Osteoblast (primary cell): ENCODE measurements at regions not wholly inside any gene's neighbourhood (a gene's known extent, or its start where the extent isn't known, plus 50 kb on each side); places are given as distances from the start of the nearest gene placed in this dataset.
"Not testable (repeated sequence)": the region's sequence is repeated elsewhere in the genome, so short reads cannot be mapped to it uniquely, and the experiment has no call there.

Experiments
- DNase-seq: peaks from one replicate; pipeline ENCODE4 v3.0.0; 2011; ENCODE audit warnings: low spot score, mixed read lengths; ENCODE audit not compliant: insufficient read length; ENCODE audit errors: missing footprints
- H2AFZ ChIP-seq: 2 replicates; pipeline ENCODE4 v1.6.0; 2011; ENCODE audit warnings: mild to moderate bottlenecking, low read length
- H3K27ac ChIP-seq: 2 replicates; pipeline ENCODE4 v1.5.1; 2011; ENCODE audit warnings: mild to moderate bottlenecking, low read depth, low read length, moderate library complexity
- H3K27me3 ChIP-seq: 2 replicates; pipeline ENCODE4 v1.6.0; 2012; ENCODE audit warnings: mild to moderate bottlenecking, control low read depth, inconsistent platforms, low read length, moderate library complexity; ENCODE audit not compliant: insufficient read depth
- H3K36me3 ChIP-seq: 2 replicates; pipeline ENCODE4 v1.5.1; 2011; ENCODE audit warnings: mild to moderate bottlenecking, low read length, control low read depth, moderate library complexity; ENCODE audit not compliant: insufficient read depth
- H3K4me1 ChIP-seq: 2 replicates; pipeline ENCODE4 v1.5.1; 2011; ENCODE audit warnings: mild to moderate bottlenecking, low read length, control low read depth, moderate library complexity; ENCODE audit not compliant: insufficient read depth
- H3K4me2 ChIP-seq: 2 replicates; pipeline ENCODE4 v1.6.0; 2011; ENCODE audit warnings: mild to moderate bottlenecking, low read length; ENCODE audit not compliant: insufficient read depth
- H3K4me3 ChIP-seq: fragments of 200-600 bp; sonication (generic); 3 replicates; pipeline ENCODE4 v1.5.1; 2012; ENCODE audit warnings: mild to moderate bottlenecking, low read length, inconsistent platforms; ENCODE audit not compliant: insufficient read depth
- H3K79me2 ChIP-seq: 2 replicates; pipeline ENCODE4 v1.6.0; 2012; ENCODE audit warnings: mild to moderate bottlenecking, low read length, control low read depth, inconsistent platforms; ENCODE audit not compliant: insufficient read depth
- H3K9me3 ChIP-seq: 2 replicates; pipeline ENCODE4 v1.5.1; 2011; ENCODE audit warnings: low read depth, low read length, control low read depth
- H4K20me1 ChIP-seq: 2 replicates; pipeline ENCODE4 v1.6.0; 2012; ENCODE audit warnings: mild to moderate bottlenecking, low read length, control low read depth; ENCODE audit not compliant: insufficient read depth
- TF ChIP-seq, protein P1 (sequence below): IDR thresholded peaks from 2 replicates; pipeline ENCODE4 v1.5.1; 2011; ENCODE audit warnings: mild to moderate bottlenecking, low read depth, low read length, moderate library complexity; ENCODE audit errors: extremely low read depth

DNA sequence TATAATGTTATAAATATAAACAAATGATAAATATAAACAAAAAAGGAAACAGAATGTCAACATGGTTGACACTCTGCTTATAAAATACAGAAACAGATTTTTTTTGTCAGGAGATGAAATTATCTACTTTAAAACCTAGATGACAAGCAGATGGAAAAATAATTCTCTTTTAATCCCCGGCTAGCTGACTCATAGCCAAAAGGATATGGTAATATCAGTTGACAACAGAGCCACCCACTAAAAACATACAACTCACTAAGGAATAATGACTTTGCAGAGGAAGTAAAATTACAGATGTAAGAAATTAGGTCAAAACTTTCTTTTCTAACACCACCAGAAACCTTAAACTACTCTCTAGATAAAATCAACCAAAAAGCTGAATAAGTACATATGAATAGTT lies 131.1 kb upstream of the ABCB5 start:
- H3K27ac ChIP-seq, result no peak overlapping the region
- DNase-seq, result no peak
- no peaks in the 10 kb centered on the region for H3K4me1 ChIP-seq
- H4K20me1 ChIP-seq, result no peaks in the 10 kb centered on the region
- H3K27me3 ChIP-seq, result no peaks in the 10 kb centered on the region
- no peak overlapping the region for H2AFZ ChIP-seq
- no peaks in the 10 kb centered on the region for H3K79me2 ChIP-seq
- H3K4me3 ChIP-seq, result no peak overlapping the region
- no peaks in the 10 kb centered on the region for H3K36me3 ChIP-seq
- TF ChIP-seq, protein P1, sequence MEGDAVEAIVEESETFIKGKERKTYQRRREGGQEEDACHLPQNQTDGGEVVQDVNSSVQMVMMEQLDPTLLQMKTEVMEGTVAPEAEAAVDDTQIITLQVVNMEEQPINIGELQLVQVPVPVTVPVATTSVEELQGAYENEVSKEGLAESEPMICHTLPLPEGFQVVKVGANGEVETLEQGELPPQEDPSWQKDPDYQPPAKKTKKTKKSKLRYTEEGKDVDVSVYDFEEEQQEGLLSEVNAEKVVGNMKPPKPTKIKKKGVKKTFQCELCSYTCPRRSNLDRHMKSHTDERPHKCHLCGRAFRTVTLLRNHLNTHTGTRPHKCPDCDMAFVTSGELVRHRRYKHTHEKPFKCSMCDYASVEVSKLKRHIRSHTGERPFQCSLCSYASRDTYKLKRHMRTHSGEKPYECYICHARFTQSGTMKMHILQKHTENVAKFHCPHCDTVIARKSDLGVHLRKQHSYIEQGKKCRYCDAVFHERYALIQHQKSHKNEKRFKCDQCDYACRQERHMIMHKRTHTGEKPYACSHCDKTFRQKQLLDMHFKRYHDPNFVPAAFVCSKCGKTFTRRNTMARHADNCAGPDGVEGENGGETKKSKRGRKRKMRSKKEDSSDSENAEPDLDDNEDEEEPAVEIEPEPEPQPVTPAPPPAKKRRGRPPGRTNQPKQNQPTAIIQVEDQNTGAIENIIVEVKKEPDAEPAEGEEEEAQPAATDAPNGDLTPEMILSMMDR, result no peak
- no peaks in the 10 kb centered on the region for H3K9me3 ChIP-seq
- H3K4me2 ChIP-seq, result no peak overlapping the region

DNA sequence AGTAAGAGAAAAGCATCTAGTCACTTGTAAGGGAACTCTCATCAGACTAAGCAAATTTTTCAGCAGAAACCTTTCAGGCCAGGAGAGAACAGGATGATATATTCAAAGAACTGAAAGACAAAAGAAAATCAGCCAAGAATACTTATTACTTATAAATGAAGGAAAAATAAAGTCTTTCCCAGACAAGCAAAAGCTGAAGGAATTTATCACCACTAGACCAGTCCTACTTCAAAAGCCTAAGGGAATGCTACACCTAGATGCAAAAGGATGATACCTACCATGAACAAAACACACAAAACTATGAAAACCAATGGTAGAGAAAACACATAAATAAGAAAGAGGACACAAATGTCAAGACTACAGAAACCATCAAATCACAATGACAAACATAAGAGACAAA lies 126.6 kb upstream of the ABCB5 start:
- TF ChIP-seq, protein P1, result no peak

DNA sequence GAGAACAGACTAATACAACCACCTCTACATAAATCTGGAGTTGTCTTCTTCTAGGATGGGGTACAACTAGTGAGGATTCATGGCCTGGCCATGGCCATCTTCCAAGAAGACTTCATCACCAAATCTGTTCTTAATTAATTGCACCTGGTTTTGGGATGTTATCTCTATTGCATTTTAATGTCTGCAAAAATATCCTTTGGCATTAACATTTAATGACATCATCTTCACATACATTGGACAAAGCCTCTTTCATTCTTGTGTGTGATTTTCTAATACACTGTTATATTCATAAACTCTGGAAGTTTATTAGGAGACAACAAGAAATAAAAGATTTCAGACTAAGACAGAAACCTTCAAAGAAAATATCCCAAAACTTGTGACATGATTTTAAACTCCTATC lies 124.2 kb upstream of the ABCB5 start:
- Histone ChIP-seq H3K79me2 (no peaks in the 10 kb centered on the region), H3K27me3 (no peaks in the 10 kb centered on the region), H3K4me2 (no peak overlapping the region), H4K20me1 (no peaks in the 10 kb centered on the region), H3K36me3 (no peaks in the 10 kb centered on the region), H3K9me3 (no peaks in the 10 kb centered on the region), H3K4me3 (no peak overlapping the region), H2AFZ (no peak overlapping the region), H3K27ac (no peak overlapping the region), H3K4me1 (no peaks in the 10 kb centered on the region)
- DNase-seq, result no peak
- TF ChIP-seq, protein P1, result no peak

More for the DNA sequence above, 126.6 kb upstream of the ABCB5 start:
- no peaks in the 10 kb centered on the region for H3K4me1 ChIP-seq
- H3K27me3 ChIP-seq, result no peaks in the 10 kb centered on the region
- no peak overlapping the region for H2AFZ ChIP-seq
- no peaks in the 10 kb centered on the region for H3K79me2 ChIP-seq
- H3K27ac ChIP-seq, result no peak overlapping the region
- no peak for DNase-seq
- no peaks in the 10 kb centered on the region for H4K20me1 ChIP-seq
- no peaks in the 10 kb centered on the region for H3K36me3 ChIP-seq
- no peak overlapping the region for H3K4me3 ChIP-seq
- no peak overlapping the region for H3K4me2 ChIP-seq
- H3K9me3 ChIP-seq, result no peaks in the 10 kb centered on the region

DNA sequence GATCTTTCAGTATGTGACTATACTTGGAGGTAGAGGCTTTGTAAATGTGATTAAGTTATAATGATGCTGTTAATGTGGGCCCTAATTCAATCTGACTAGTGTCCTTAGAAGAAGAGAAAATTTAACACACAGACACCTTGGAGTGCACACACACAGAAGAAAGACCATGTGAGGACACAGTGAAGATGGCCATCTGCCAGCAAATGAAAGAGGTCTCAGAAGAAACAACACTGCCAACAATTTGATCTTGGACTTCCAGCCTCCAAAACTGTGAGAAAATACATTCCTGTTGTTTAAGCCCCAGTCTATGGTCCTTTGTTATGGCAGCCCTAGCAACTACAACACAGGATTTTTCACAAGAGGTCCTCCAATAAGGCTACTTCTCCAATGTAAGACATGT lies 120.9 kb upstream of the ABCB5 start:
- no peaks in the 10 kb centered on the region for H3K4me1 ChIP-seq
- H3K4me3 ChIP-seq, result no peak overlapping the region
- no peak overlapping the region for H3K27ac ChIP-seq
- TF ChIP-seq, protein P1, result no peak
- H3K27me3 ChIP-seq, result no peaks in the 10 kb centered on the region
- H2AFZ ChIP-seq, result no peak overlapping the region
- no peak overlapping the region for H3K4me2 ChIP-seq
- H3K36me3 ChIP-seq, result no peaks in the 10 kb centered on the region
- no peak for DNase-seq
- no peaks in the 10 kb centered on the region for H4K20me1 ChIP-seq
- H3K9me3 ChIP-seq, result no peaks in the 10 kb centered on the region
- H3K79me2 ChIP-seq, result no peaks in the 10 kb centered on the region

- H2AFZ ChIP-seq, H3K9me3 ChIP-seq, H3K4me2 ChIP-seq, DNase-seq, H3K4me1 ChIP-seq, H3K27ac ChIP-seq, H3K27me3 ChIP-seq, H4K20me1 ChIP-seq, H3K36me3 ChIP-seq, H3K4me3 ChIP-seq, H3K79me2 ChIP-seq: not testable (repeated sequence)
Observed at GRCh38 chr7:20501473-20501872, 114.0 kb upstream of the ABCB5 start.
